Stimulated activated CD8-positive, alpha-beta memory T cell treated with anti-CD3 and anti-CD28 coated beads, Interleukin-2, amount 100 ng/mL, for 1 hour (primary cell): ENCODE measurements at regions not wholly inside any gene's neighbourhood (a gene's known extent, or its start where the extent isn't known, plus 50 kb on each side); places are given as distances from the start of the nearest gene placed in this dataset.
"Not testable (repeated sequence)": the region's sequence is repeated elsewhere in the genome, so short reads cannot be mapped to it uniquely, and the experiment has no call there.

ENCODE experiments used
- DNase-seq, 2 donors: peaks; one replicate each; pipeline ENCODE4 v3.0.0-alpha.2; 2020; ENCODE audit warnings: low read depth in 2 of 2

- no peak for DNase-seq
Measured at GRCh38 chr1:29597861-29598260, 361.5 kb downstream of the PTPRU start.

GRCh38 chr1:29593601-29594382 is 357.5 kb downstream of the PTPRU start:
- no peak for DNase-seq

- DNase-seq: no peak
Measured at GRCh38 chr1:29592731-29593130, 356.4 kb downstream of the PTPRU start.

GRCh38 chr1:29592261-29592615 is 355.9 kb downstream of the PTPRU start:
- DNase-seq: no peak

- DNase-seq: no peak
Measured at GRCh38 chr1:29591601-29592260, 355.4 kb downstream of the PTPRU start.

- DNase-seq: no peak
Measured at GRCh38 chr1:29590583-29591565, 354.6 kb downstream of the PTPRU start.

GRCh38 chr1:29589716-29590115 is 353.4 kb downstream of the PTPRU start:
- not testable (repeated sequence) for DNase-seq

GRCh38 chr1:29586991-29587745 is 350.8 kb downstream of the PTPRU start:
- no peak for DNase-seq

GRCh38 chr1:29586215-29586614 is 349.9 kb downstream of the PTPRU start:
- no peak for DNase-seq

- no peak for DNase-seq
Measured at GRCh38 chr1:29585656-29586055, 349.3 kb downstream of the PTPRU start.

- DNase-seq: no peak
Measured at GRCh38 chr1:29585201-29585600, 348.9 kb downstream of the PTPRU start.

GRCh38 chr1:29584776-29585175 is 348.5 kb downstream of the PTPRU start:
- no peak for DNase-seq

- DNase-seq: no peak
Measured at GRCh38 chr1:29584362-29584761, 348.0 kb downstream of the PTPRU start.

- no peak for DNase-seq
Measured at GRCh38 chr1:29583727-29584126, 347.4 kb downstream of the PTPRU start.

GRCh38 chr1:29581256-29581655 is 344.9 kb downstream of the PTPRU start:
- DNase-seq: no peak

- DNase-seq: no peak
Measured at GRCh38 chr1:29579821-29580425, 343.6 kb downstream of the PTPRU start.

- DNase-seq: no peak
Measured at GRCh38 chr1:29577512-29577911, 341.2 kb downstream of the PTPRU start.

GRCh38 chr1:29576510-29576909 is 340.2 kb downstream of the PTPRU start:
- no peak for DNase-seq

- no peak for DNase-seq
Measured at GRCh38 chr1:29575826-29576225, 339.5 kb downstream of the PTPRU start.

GRCh38 chr1:29575277-29575676 is 339.0 kb downstream of the PTPRU start:
- no peak for DNase-seq

- no peak for DNase-seq
Measured at GRCh38 chr1:29574871-29575270, 338.5 kb downstream of the PTPRU start.
